Omental fat pad (tissue), 3 donors: ENCODE measurements at regions not wholly inside any gene's neighbourhood (a gene's known extent, or its start where the extent isn't known, plus 50 kb on each side); places are given as distances from the start of the nearest gene placed in this dataset.
"Not testable (repeated sequence)": the region's sequence is repeated elsewhere in the genome, so short reads cannot be mapped to it uniquely, and the experiment has no call there.

Experiments
- ATAC-seq: fragments of 150-250 bp; one replicate; pipeline ENCODE4 v1.9.1; 2016; ENCODE audit warnings: mild to moderate bottlenecking, moderate library complexity; ENCODE audit not compliant: low FRiP score
- DNase-seq: peaks from one replicate; pipeline ENCODE4 v3.0.0-alpha.2; 2019; ENCODE audit warnings: low spot score
- TF ChIP-seq, protein P1 (sequence below), 3 donors: fragments of 450-650 bp; IDR thresholded peaks; one replicate each; pipeline ENCODE4 v1.5.1; 2016 to 2017; ENCODE audit warnings: antibody characterized with exemption in 3 of 3, mild to moderate bottlenecking in 3 of 3, moderate library complexity in 2 of 3

DNA sequence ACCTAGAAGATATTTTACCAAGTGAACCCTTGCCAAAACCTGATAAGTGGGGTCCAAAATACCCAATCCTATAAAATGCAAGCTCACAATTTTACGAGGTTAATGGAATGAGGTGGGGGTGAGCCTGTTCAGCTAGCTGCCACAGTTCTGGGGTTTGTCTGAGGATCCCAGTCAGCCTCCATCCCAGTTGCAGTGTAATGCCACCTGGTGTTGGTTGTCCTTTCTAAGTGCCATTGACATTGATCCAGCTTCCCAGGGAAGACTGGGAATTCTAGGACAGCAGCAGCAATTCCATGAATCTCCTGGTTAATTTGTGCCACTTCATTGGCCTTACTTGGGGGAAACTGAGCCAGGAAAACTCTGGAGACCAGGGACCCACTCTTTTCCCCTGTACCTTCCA, 298.3 kb downstream of the RWDD3 start:
- DNase-seq, result no peak
- TF ChIP-seq, protein P1, sequence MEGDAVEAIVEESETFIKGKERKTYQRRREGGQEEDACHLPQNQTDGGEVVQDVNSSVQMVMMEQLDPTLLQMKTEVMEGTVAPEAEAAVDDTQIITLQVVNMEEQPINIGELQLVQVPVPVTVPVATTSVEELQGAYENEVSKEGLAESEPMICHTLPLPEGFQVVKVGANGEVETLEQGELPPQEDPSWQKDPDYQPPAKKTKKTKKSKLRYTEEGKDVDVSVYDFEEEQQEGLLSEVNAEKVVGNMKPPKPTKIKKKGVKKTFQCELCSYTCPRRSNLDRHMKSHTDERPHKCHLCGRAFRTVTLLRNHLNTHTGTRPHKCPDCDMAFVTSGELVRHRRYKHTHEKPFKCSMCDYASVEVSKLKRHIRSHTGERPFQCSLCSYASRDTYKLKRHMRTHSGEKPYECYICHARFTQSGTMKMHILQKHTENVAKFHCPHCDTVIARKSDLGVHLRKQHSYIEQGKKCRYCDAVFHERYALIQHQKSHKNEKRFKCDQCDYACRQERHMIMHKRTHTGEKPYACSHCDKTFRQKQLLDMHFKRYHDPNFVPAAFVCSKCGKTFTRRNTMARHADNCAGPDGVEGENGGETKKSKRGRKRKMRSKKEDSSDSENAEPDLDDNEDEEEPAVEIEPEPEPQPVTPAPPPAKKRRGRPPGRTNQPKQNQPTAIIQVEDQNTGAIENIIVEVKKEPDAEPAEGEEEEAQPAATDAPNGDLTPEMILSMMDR (IDR thresholded peaks at IDR 0.05), result no peak
- ATAC-seq, result no peak

DNA sequence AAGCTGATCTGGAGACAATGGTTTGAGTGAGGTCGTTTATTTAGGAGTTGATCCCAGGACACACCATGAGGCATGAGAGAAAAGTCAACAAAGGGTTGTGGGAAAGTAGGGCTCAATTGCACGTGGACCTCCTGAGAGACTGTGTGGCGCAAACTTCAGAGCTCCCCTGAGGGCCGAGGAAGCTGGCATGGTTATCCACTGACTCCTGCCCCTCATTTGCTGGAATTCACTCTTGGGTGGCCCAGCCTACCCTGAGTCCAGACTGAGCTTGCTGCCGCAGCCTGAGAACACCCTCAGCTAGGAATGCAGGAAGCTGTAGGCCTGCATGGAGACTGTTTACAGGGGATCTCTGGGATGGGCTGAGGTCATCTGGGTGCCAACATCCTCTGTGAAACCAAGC, 301.0 kb downstream of the RWDD3 start:
- TF ChIP-seq, protein P1 (IDR thresholded peaks at IDR 0.05), result no peak
- no peak for ATAC-seq
- DNase-seq, result no peak

DNA sequence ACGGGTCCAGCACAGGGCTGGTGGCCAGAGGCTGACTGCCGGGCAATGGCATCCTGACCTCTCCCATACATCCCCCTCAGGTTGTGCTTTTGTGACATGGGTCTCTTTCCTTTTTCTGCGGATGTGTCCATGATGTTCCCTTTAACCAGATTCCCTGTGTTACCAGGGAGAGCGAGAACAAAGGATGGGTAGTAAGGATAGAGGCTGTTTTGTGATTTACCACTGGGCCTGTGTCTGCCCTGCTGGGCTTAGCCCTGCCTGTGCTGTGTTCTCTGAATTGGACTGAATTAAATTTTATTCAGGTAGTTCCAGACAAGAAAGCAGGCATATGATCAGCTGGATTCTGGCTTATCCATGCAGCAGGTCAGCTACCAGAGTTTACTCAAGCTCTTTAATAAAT, 301.6 kb downstream of the RWDD3 start:
- TF ChIP-seq, protein P1 (IDR thresholded peaks at IDR 0.05), result no peak
- DNase-seq (no peak), ATAC-seq (no peak)

DNA sequence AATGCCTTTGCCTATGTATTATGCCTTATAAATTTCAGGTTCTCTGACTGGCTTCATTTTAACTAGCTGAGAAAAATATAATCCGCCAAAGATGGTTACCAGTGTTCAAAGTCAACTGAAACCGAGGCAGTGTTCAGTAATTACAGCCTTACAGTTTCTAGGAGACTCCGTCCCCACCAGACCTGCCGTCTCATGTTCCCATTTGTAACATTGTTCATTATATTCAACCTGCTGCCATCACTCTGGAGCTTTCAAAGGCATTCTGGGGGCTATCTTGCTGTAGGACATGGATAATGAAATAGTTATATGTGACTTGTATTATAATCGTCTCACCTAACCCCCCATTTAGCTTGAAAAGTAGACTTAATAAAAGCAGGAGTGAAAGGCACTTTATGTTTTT, 302.5 kb downstream of the RWDD3 start:
- ATAC-seq, result no peak
- TF ChIP-seq, protein P1 (IDR thresholded peaks at IDR 0.05), result no peak

DNA sequence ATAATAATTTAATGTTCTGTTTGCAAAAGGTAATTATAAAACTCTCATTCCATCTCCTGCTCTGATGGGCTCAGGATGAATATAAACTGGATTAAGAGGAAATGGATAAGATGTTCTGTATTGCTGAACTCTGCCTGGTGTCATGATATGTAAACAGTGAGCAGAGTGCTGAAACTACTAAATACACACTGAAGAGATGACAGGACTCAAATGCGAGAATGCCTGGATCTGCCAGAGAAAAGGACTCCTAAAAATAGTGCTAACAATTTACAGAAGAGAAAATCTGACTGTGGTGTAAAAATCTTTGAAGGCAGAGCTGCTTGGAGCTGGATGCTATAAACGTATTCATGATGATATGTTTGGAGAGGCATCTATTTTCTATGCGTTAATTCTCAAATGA, 303.2 kb downstream of the RWDD3 start:
- TF ChIP-seq, protein P1 (IDR thresholded peaks at IDR 0.05), result no peak
- no peak for DNase-seq
- no peak for ATAC-seq

More for the DNA sequence above, 302.5 kb downstream of the RWDD3 start:
- no peak for DNase-seq

DNA sequence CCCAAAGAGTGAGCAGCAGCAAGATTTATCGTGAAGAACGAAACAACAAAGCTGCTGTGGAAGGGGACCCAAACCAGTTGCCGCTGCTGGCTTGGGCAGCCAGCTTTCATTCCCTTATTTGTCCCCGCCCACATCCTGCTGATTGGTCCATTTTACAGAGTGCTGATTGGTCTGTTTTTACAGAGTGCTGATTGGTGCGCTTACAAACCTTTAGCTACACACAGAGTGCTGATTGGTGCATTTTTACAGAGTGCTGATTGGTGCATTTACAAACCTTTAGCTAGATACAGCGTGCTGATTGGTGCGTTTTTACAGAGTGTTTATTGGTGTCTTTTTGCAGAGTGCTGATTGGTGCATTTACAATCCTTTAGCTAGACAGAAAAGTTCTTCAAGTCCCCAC, 304.2 kb downstream of the RWDD3 start:
- ATAC-seq, DNase-seq: not testable (repeated sequence)

DNA sequence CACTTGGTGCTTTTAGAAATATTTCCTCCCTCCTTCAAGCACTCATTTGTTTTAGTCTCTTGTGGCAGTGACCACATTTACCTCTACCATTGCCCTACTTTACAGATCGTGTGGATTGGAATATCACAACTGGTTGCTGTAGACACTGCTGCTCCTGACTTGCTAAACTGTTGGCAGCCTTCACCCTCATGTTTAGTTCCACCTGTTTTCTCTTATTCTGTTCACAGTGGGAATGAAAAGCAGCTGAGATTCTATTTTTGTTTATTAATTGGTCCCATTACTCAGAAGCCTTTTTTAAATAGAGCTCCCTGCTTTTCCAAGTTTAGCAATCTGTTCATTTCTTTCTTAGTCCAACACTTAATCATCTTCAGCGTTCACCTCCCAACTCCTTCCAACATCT, 308.9 kb downstream of the RWDD3 start:
- DNase-seq, result no peak
- ATAC-seq, result no peak
- TF ChIP-seq, protein P1 (IDR thresholded peaks at IDR 0.05), result no peak

DNA sequence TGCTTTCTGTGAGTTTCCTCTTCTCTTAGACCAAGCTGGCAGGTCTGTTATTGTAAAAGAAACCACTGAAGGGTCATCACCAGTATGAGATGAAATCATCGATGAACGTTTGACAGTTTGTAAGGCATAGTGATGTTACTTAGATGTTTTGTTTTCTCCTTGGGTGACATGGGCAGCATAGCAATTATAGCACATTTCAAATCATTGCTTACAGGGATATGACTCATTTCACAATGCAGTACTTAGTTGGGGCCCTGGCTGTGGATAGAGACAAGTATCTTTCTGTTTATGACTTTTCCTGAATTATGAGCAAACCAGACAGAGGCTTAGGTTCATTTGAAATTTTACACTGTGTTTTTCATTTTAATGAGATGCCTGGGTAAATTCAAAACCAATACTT, 313.0 kb downstream of the RWDD3 start:
- ATAC-seq (no peak), DNase-seq (no peak)
- TF ChIP-seq, protein P1 (IDR thresholded peaks at IDR 0.05), result no peak
